Motor neuron (in vitro differentiated cells): ENCODE measurements at regions not wholly inside any gene's neighbourhood (a gene's known extent, or its start where the extent isn't known, plus 50 kb on each side); places are given as distances from the start of the nearest gene placed in this dataset.

Source experiments
- ATAC-seq, 8 experiments: fragments of 200-7000 bp; cut with Tn5 transposase; replicated peaks in 6 of 8; 2 replicates each; pipeline ENCODE4 v1.8.0; 2021; ENCODE audit warnings: mild to moderate bottlenecking in 8 of 8, moderate library complexity in 8 of 8
- H3K27ac ChIP-seq, 2 donors: fragments of 250-450 bp; sonication (Bioruptor Pico); 2 replicates each; pipeline ENCODE4 v1.9.0; 2021; ENCODE audit warnings: antibody characterized with exemption in 2 of 2, mild to moderate bottlenecking in 2 of 2, moderate library complexity in 1 of 2
- H3K4me1 ChIP-seq, 2 donors: fragments of 250-450 bp; sonication (Bioruptor Pico); replicated peaks in 1 of 2; 2 replicates each; pipeline ENCODE4 v1.6.1; 2021; ENCODE audit warnings: antibody characterized with exemption in 2 of 2, mild to moderate bottlenecking in 2 of 2, moderate library complexity in 1 of 2
- H3K4me3 ChIP-seq, 5 donors: fragments of 250-450 bp; sonication (Bioruptor Pico); 2 replicates each; pipeline ENCODE4 v1.9.0; 2021; ENCODE audit warnings: antibody characterized with exemption in 5 of 5, mild to moderate bottlenecking in 5 of 5, moderate library complexity in 4 of 5
- WGBS, 10 experiments: fragments of 450-650 bp; shearing (Covaris generic); methylation state at CpG; one replicate each; pipeline ENCODE4 v1.0.0; 2022; 5-methylcytosine and 5-hydroxymethylcytosine counted together
- in situ Hi-C, 9 experiments: fragments of 400-800 bp; cut with MboI; loops; one replicate each; pipeline ENCODE4 v1.15.0; 2021; ENCODE audit warnings: low sequenced_read_pairs in 9 of 9, low pct_unique_long_range_greater_than_20kb in 2 of 9; ENCODE audit not compliant: unreplicated experiment in 9 of 9

GRCh38 chrX:55167901-55168300 is 52.2 kb upstream of the PAGE5 start:
- in situ Hi-C loops: no loop called here
- peak in 3 of 8 experiments; percentile 60 to 80 (median 63) for ATAC-seq
- 4 to 100% (median 36%) methylated on average over 1 to 4 of the region's 4 CpGs; no CpG with 5 or more reads in 5 of the 10 experiments for WGBS, 10 experiments
- Histone ChIP-seq H3K4me3 (no peak overlapping the region), H3K27ac (no peak overlapping the region), H3K4me1 (no peaks in the 10 kb centered on the region)

- Histone ChIP-seq H3K4me1 (no peaks in the 10 kb centered on the region), H3K4me3 (no peak overlapping the region), H3K27ac (no peak overlapping the region)
- no peak for ATAC-seq
- in situ Hi-C loops: no loop called here
These were observed 50.4 kb upstream of the PAGE5 start for GRCh38 chrX:55169782-55170181.
